ENCODE measurements at regions not wholly inside any gene's neighbourhood (a gene's known extent, or its start where the extent isn't known, plus 50 kb on each side); places are given as distances from the start of the nearest gene placed in this dataset.
A peak's percentile ranks its signal among the peaks of the same experiment; 100 is the strongest.
"Not testable (repeated sequence)": the region's sequence is repeated elsewhere in the genome, so short reads cannot be mapped to it uniquely, and the experiment has no call there.

- intact Hi-C loops (cut with DNase I; ENCODE audit: low total_unique reads) = no loop called here
- 92% methylated on average over 3 of the region's 3 CpGs for WGBS, 2 donors
Measured at GRCh38 chr1:148374101-148374500, 109.0 kb downstream of the PPIAL4G start.

GRCh38 chr1:148373192-148373925 lies 109.7 kb downstream of the PPIAL4G start:
- WGBS, 2 donors = 86 to 93% methylated on average over 8 of the region's 8 CpGs
- no peak overlapping the region for H3K4me3 ChIP-seq
- no peak for TF ChIP-seq CTCF (IDR thresholded peaks at IDR 0.05)
- no peak for TF ChIP-seq POLR2A (IDR thresholded peaks at IDR 0.05)
- DNase-seq = no peak
- no peak overlapping the region for H3K27ac ChIP-seq
- intact Hi-C loops (cut with DNase I; ENCODE audit: low total_unique reads) = no loop called here
- no peaks in the 10 kb centered on the region for H3K9me3 ChIP-seq
- H3K4me1 ChIP-seq = no peaks in the 10 kb centered on the region
- no peaks in the 10 kb centered on the region for H3K27me3 ChIP-seq
- H3K36me3 ChIP-seq (ENCODE audit: low read depth, missing control alignments) = no peaks in the 10 kb centered on the region

More at GRCh38 chr1:148374101-148374500, 109.0 kb downstream of the PPIAL4G start:
- no peak overlapping the region for H3K27ac ChIP-seq
- TF ChIP-seq POLR2A (IDR thresholded peaks at IDR 0.05) = no peak
- DNase-seq = no peak
- no peaks in the 10 kb centered on the region for H3K9me3 ChIP-seq
- no peaks in the 10 kb centered on the region for H3K36me3 ChIP-seq (ENCODE audit: low read depth, missing control alignments)
- no peaks in the 10 kb centered on the region for H3K27me3 ChIP-seq
- no peak overlapping the region for H3K4me3 ChIP-seq
- no peaks in the 10 kb centered on the region for H3K4me1 ChIP-seq

- WGBS, 2 donors = 87 to 89% methylated on average over 3 of the region's 3 CpGs
- Histone ChIP-seq H3K36me3 (ENCODE audit: low read depth, missing control alignments) (no peaks in the 10 kb centered on the region), H3K9me3 (no peaks in the 10 kb centered on the region), H3K4me1 (no peaks in the 10 kb centered on the region), H3K4me3 (no peak overlapping the region), H3K27ac (no peak overlapping the region), H3K27me3 (no peaks in the 10 kb centered on the region)
- intact Hi-C loops (cut with DNase I; ENCODE audit: low total_unique reads) = no loop called here
- no peak for TF ChIP-seq CTCF (IDR thresholded peaks at IDR 0.05)
- no peak for TF ChIP-seq POLR2A (IDR thresholded peaks at IDR 0.05)
- no peak for DNase-seq
Measured at GRCh38 chr1:148372731-148373130, 110.4 kb downstream of the PPIAL4G start.

GRCh38 chr1:148372051-148372726 lies 110.9 kb downstream of the PPIAL4G start:
- intact Hi-C loops (cut with DNase I; ENCODE audit: low total_unique reads); DNase-seq: not testable (repeated sequence)
- WGBS, 2 donors = 74 to 89% methylated on average over 2 of the region's 2 CpGs

GRCh38 chr1:148371551-148371994 lies 111.5 kb downstream of the PPIAL4G start:
- H3K27me3 ChIP-seq; H3K9me3 ChIP-seq; H3K4me1 ChIP-seq; H3K4me3 ChIP-seq; H3K27ac ChIP-seq; intact Hi-C loops (cut with DNase I; ENCODE audit: low total_unique reads); H3K36me3 ChIP-seq (ENCODE audit: low read depth, missing control alignments): not testable (repeated sequence)
- WGBS, 2 donors = 26 to 27% methylated on average over 4 of the region's 4 CpGs
- peak; percentile 82 for DNase-seq
- TF ChIP-seq CTCF (IDR thresholded peaks at IDR 0.05) = peak; percentile 61 to 83 (median 81)

More at GRCh38 chr1:148372051-148372726, 110.9 kb downstream of the PPIAL4G start:
- not testable (repeated sequence) for H3K36me3 ChIP-seq (ENCODE audit: low read depth, missing control alignments); H3K27me3 ChIP-seq; H3K9me3 ChIP-seq; H3K4me1 ChIP-seq; H3K4me3 ChIP-seq; H3K27ac ChIP-seq

GRCh38 chr1:148370661-148371060 lies 112.4 kb downstream of the PPIAL4G start:
- H3K4me1 ChIP-seq; H3K4me3 ChIP-seq; H3K9me3 ChIP-seq; H3K27ac ChIP-seq; intact Hi-C loops (cut with DNase I; ENCODE audit: low total_unique reads); DNase-seq; H3K36me3 ChIP-seq (ENCODE audit: low read depth, missing control alignments); H3K27me3 ChIP-seq: not testable (repeated sequence)
- 85 to 87% methylated on average over 5 of the region's 5 CpGs for WGBS, 2 donors

Data from testis (tissue), 2 donors.